Calu3 (cell line): ENCODE measurements at regions not wholly inside any gene's neighbourhood (a gene's known extent, or its start where the extent isn't known, plus 50 kb on each side); places are given as distances from the start of the nearest gene placed in this dataset.

Experiments
- BruUV-seq: library from RNA; stranded (reverse); fragments of 400-500 nt; replicated peaks from 2 replicates; lab custom pipeline; 2021; lab: Mats Ljungman, UMichigan
- CTCF ChIA-PET: fragments of 300-600 bp; sonication (Branson Sonifier 250); formaldehyde crosslinking; loops from one replicate; lab custom pipeline; 2022; ENCODE audit warnings: antibody characterized with exemption; lab: Charles Lee
- DNase-seq: peaks from one replicate; pipeline ENCODE4 v3.0.0; 2022
- H3K27ac Mint-ChIP-seq: one replicate; pipeline ENCODE4 v1.8.0; 2022; ENCODE audit warnings: mixed read lengths; ENCODE audit not compliant: unreplicated experiment
- H3K27me3 Mint-ChIP-seq: one replicate; pipeline ENCODE4 v1.8.0; 2022; ENCODE audit warnings: mixed read lengths; ENCODE audit not compliant: unreplicated experiment
- H3K36me3 Mint-ChIP-seq: one replicate; pipeline ENCODE4 v1.8.0; 2022; ENCODE audit warnings: mild to moderate bottlenecking, moderate library complexity, mixed read lengths; ENCODE audit not compliant: insufficient read depth, unreplicated experiment
- H3K4me1 Mint-ChIP-seq: one replicate; pipeline ENCODE4 v1.8.0; 2022; ENCODE audit warnings: mild to moderate bottlenecking, low read depth, mixed read lengths; ENCODE audit not compliant: unreplicated experiment
- H3K4me3 Mint-ChIP-seq: one replicate; pipeline ENCODE4 v1.8.0; 2022; ENCODE audit warnings: mild to moderate bottlenecking, low read depth, moderate library complexity, mixed read lengths; ENCODE audit not compliant: unreplicated experiment
- H3K9me3 Mint-ChIP-seq: one replicate; pipeline ENCODE4 v1.8.0; 2022; ENCODE audit warnings: low read depth, mixed read lengths; ENCODE audit not compliant: unreplicated experiment
- intact Hi-C: fragments of 100-400 bp; cut with micrococcal nuclease; formaldehyde crosslinking; loops from one replicate; pipeline ENCODE4 v1.10.0; 2022; ENCODE audit not compliant: unreplicated experiment
- TF ChIP-seq, protein P1 (sequence below): fragments of 200-600 bp; IDR thresholded peaks from one replicate; pipeline ENCODE4 v1.8.0; 2022; ENCODE audit warnings: antibody characterized with exemption; ENCODE audit not compliant: unreplicated experiment

- Mint-ChIP-seq H3K4me1 (peaks cover 6% of the 10 kb centered on the region), H3K9me3 (no peaks in the 10 kb centered on the region), H3K27ac (no peak overlapping the region), H3K27me3 (peaks cover 64% of the 10 kb centered on the region), H3K36me3 (no peaks in the 10 kb centered on the region), H3K4me3 (no peak overlapping the region)
- CTCF ChIA-PET, result no interaction called here
- no TSS peak for BruUV-seq
- no peak for DNase-seq
- intact Hi-C loops, result no loop called here
- TF ChIP-seq, protein P1, sequence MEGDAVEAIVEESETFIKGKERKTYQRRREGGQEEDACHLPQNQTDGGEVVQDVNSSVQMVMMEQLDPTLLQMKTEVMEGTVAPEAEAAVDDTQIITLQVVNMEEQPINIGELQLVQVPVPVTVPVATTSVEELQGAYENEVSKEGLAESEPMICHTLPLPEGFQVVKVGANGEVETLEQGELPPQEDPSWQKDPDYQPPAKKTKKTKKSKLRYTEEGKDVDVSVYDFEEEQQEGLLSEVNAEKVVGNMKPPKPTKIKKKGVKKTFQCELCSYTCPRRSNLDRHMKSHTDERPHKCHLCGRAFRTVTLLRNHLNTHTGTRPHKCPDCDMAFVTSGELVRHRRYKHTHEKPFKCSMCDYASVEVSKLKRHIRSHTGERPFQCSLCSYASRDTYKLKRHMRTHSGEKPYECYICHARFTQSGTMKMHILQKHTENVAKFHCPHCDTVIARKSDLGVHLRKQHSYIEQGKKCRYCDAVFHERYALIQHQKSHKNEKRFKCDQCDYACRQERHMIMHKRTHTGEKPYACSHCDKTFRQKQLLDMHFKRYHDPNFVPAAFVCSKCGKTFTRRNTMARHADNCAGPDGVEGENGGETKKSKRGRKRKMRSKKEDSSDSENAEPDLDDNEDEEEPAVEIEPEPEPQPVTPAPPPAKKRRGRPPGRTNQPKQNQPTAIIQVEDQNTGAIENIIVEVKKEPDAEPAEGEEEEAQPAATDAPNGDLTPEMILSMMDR, result no peak
Observed at GRCh38 chr18:8504424-8504823, 104.8 kb upstream of the RAB12 start.

DNA sequence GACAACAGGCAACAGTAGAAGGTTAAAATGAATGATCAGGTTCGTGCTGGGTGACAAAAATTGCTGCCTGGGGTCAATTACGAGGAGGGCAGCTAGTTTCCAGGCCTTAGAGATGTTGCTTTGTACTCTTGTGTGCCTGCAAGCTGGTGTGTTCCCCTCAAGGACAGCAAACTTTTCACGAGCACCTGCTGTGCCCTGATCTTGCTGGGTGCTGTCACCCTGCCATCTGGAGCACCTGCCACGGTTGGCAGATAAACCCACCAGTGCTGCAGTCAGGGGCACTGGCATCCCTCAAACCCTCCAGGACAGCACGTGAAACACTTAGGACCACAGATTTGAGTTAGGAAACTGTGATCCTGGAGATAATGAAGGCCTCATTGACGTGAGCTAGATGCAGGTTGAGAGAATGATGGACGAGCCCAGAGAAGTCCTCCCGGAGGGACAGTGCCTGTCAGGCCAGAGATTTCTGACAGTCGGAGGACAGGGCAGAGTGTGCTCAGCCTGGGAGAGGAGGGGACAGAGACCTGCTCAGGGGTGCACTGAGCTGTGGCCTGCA, 104.3 kb upstream of the RAB12 start:
- BruUV-seq, result no TSS peak
- H3K36me3 Mint-ChIP-seq, result no peaks in the 10 kb centered on the region
- TF ChIP-seq, protein P1, result no peak
- H3K9me3 Mint-ChIP-seq, result no peaks in the 10 kb centered on the region
- H3K4me1 Mint-ChIP-seq, result peaks cover 6% of the 10 kb centered on the region
- no peak overlapping the region for H3K4me3 Mint-ChIP-seq
- DNase-seq, result no peak
- H3K27ac Mint-ChIP-seq, result no peak overlapping the region
- H3K27me3 Mint-ChIP-seq, result peaks cover 64% of the 10 kb centered on the region
- intact Hi-C loops, result no loop called here
- CTCF ChIA-PET, result interaction anchor here (0.6 kb wide), 1 partner anchor 548 kb away, joined by 5 read pairs; no protein-coding TSS in a partner anchor

- CTCF ChIA-PET, result no interaction called here
- DNase-seq, result no peak
- Mint-ChIP-seq H3K27ac (no peak overlapping the region), H3K9me3 (no peaks in the 10 kb centered on the region), H3K4me3 (no peak overlapping the region), H3K4me1 (no peaks in the 10 kb centered on the region), H3K36me3 (no peaks in the 10 kb centered on the region), H3K27me3 (peaks cover 79% of the 10 kb centered on the region)
- intact Hi-C loops, result no loop called here
- TF ChIP-seq, protein P1, result no peak
- BruUV-seq, result no TSS peak
Observed at GRCh38 chr18:8506251-8507049, 102.8 kb upstream of the RAB12 start.

GRCh38 chr18:8507361-8507760, 101.9 kb upstream of the RAB12 start:
- intact Hi-C loops, result no loop called here
- DNase-seq, result peak; percentile 16
- no TSS peak for BruUV-seq

More at GRCh38 chr18:8507361-8507760, 101.9 kb upstream of the RAB12 start:
- Mint-ChIP-seq H3K27ac (no peak overlapping the region), H3K9me3 (no peaks in the 10 kb centered on the region), H3K4me3 (no peak overlapping the region), H3K4me1 (no peaks in the 10 kb centered on the region), H3K36me3 (no peaks in the 10 kb centered on the region), H3K27me3 (peaks cover 88% of the 10 kb centered on the region)
- TF ChIP-seq, protein P1, result no peak
- CTCF ChIA-PET, result no interaction called here
